Colonic mucosa (tissue), 4 donors: ENCODE measurements at regions not wholly inside any gene's neighbourhood (a gene's known extent, or its start where the extent isn't known, plus 50 kb on each side); places are given as distances from the start of the nearest gene placed in this dataset.
"Not testable (repeated sequence)": the region's sequence is repeated elsewhere in the genome, so short reads cannot be mapped to it uniquely, and the experiment has no call there.

Source experiments
- DNase-seq: peaks from one replicate; pipeline ENCODE4 v3.0.0-alpha.2; 2020
- H3K27ac ChIP-seq: fragments of 200-600 bp; one replicate; pipeline ENCODE4 v1.8.0; 2021
- H3K27me3 ChIP-seq: fragments of 200-600 bp; one replicate; pipeline ENCODE4 v1.8.0; 2021
- H3K36me3 ChIP-seq: fragments of 200-600 bp; one replicate; pipeline ENCODE4 v1.8.0; 2021
- H3K4me1 ChIP-seq: fragments of 200-600 bp; one replicate; pipeline ENCODE4 v1.8.0; 2021; ENCODE audit warnings: mild to moderate bottlenecking
- H3K4me3 ChIP-seq: fragments of 200-600 bp; one replicate; pipeline ENCODE4 v1.8.0; 2021
- H3K9ac ChIP-seq, 2 donors: one replicate each; pipeline ENCODE4 v1.7.0; 2013; ENCODE audit warnings: control low read depth in 2 of 2, low read depth in 2 of 2, low read length in 2 of 2
- H3K9me3 ChIP-seq: fragments of 200-600 bp; one replicate; pipeline ENCODE4 v1.8.0; 2021
- intact Hi-C: fragments of 100-400 bp; cut with DNase I; formaldehyde crosslinking; loops from one replicate; pipeline ENCODE4 v1.14.1; 2022
- TF ChIP-seq, protein P1 (sequence below): fragments of 200-600 bp; IDR thresholded peaks from one replicate; pipeline ENCODE4 v1.8.0; 2022; ENCODE audit warnings: antibody characterized with exemption, mild to moderate bottlenecking
- donor health status: healthy.
- donor health status: DM: no; HTN: no; CAD: no.
- donor health status: DM: no; HTN: no; CAD: no.

DNA sequence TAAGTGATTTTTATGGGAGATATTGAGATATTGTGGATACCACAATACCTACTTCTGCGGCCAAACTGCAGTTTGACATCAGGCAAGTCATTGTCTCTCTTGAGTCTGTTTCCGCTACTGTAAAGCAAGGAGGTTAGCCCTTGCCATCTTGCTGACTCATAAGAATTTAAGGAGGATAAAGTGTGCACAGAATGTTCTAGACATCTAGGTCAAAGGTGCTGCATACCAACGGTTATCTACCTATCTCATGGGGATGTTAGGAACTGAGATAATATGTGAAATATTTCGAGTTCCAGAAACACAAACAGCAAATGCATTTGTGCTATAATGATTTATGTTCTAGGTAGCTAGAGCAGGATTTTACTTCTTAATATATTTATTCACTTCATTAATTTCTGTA is 211.5 kb upstream of the NR3C2 start:
- intact Hi-C loops, result no loop called here
- H3K27me3 ChIP-seq, result no peaks in the 10 kb centered on the region
- no peak overlapping the region for H3K4me3 ChIP-seq
- H3K9me3 ChIP-seq, result no peaks in the 10 kb centered on the region
- no peak overlapping the region for H3K27ac ChIP-seq
- H3K36me3 ChIP-seq, result no peaks in the 10 kb centered on the region
- TF ChIP-seq, protein P1, sequence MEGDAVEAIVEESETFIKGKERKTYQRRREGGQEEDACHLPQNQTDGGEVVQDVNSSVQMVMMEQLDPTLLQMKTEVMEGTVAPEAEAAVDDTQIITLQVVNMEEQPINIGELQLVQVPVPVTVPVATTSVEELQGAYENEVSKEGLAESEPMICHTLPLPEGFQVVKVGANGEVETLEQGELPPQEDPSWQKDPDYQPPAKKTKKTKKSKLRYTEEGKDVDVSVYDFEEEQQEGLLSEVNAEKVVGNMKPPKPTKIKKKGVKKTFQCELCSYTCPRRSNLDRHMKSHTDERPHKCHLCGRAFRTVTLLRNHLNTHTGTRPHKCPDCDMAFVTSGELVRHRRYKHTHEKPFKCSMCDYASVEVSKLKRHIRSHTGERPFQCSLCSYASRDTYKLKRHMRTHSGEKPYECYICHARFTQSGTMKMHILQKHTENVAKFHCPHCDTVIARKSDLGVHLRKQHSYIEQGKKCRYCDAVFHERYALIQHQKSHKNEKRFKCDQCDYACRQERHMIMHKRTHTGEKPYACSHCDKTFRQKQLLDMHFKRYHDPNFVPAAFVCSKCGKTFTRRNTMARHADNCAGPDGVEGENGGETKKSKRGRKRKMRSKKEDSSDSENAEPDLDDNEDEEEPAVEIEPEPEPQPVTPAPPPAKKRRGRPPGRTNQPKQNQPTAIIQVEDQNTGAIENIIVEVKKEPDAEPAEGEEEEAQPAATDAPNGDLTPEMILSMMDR, result no peak
- H3K4me1 ChIP-seq, result no peaks in the 10 kb centered on the region
- no peak for DNase-seq
- H3K9ac ChIP-seq, result no peak overlapping the region

DNA sequence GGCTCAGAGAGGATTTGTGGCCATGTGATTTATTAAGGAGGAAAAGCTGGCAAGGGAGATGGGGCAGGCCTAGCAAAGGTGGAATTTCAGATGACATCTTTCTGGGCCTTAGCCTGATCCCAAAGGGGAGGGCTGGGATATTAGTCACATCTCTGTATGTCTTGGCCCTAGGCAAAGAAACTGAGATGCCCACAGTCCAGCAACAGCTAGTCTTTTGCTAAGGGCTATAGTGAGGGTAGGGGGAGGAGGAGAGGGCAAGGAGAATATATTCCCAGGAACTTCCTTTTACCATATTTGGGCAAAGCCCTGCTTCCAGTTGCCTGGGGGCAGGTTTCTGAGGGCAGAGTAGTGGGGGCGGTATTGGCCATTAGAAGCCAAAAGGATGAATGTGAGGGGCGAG is 209.8 kb upstream of the NR3C2 start:
- Histone ChIP-seq H3K4me3 (no peak overlapping the region), H3K9ac (no peak overlapping the region), H3K27me3 (no peaks in the 10 kb centered on the region), H3K9me3 (no peaks in the 10 kb centered on the region), H3K27ac (no peak overlapping the region), H3K36me3 (no peaks in the 10 kb centered on the region), H3K4me1 (no peaks in the 10 kb centered on the region)
- TF ChIP-seq, protein P1, result no peak
- no peak for DNase-seq
- intact Hi-C loops, result no loop called here

DNA sequence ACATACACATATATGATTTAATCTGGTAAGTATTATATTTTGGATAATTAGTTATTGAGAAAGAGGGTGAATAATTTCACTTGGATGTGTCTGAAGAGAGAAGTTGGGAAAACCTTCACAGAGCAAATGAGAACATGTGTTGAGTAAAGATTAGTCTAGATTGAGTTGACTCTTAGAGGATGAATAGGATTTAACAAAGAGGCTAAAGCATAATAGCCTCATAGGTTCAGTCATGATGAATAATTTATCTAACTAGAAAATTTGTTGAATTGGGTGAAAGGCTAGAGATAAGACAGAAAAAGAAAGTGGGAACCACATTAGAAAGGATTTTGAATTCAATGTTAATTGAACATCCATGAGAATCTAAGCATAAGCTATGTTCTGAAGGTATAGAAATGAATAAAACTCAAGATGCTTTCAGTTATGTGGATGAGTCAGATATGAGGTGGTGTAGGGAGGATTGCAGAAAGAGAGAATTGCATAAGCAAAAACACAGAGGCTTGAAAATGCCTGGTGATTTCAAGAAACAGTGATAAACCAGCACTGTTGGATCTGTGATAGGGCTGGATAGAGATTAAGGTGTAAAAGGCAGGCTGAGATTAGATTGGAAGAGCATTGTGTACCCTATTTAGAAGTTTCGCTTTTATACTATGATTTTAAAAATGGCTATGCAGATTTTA is 207.6 kb upstream of the NR3C2 start:
- Histone ChIP-seq H3K27ac (no peak overlapping the region), H3K9ac (no peak overlapping the region), H3K9me3 (no peaks in the 10 kb centered on the region), H3K27me3 (no peaks in the 10 kb centered on the region), H3K4me1 (no peaks in the 10 kb centered on the region), H3K36me3 (no peaks in the 10 kb centered on the region), H3K4me3 (no peak overlapping the region)
- DNase-seq, result no peak
- TF ChIP-seq, protein P1, result no peak
- intact Hi-C loops, result no loop called here

DNA sequence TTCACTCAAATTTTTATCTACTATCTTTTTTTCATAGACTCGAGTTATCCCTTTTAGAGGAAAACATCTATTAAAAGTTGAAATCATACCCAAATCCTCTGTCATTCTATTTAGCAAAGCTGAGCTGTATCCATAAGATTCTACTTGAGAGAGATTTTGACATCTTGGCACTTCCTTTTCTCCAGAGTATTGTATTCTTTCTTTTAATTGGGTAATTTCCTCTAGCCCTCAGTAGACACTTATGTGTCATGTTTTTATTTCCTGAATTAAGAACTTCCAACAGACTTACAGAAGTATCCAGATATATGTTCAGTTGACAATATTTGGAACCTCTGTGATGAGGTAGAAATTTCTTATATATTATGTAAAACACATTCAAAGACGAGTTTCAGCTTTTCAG is 201.6 kb upstream of the NR3C2 start:
- TF ChIP-seq, protein P1, result no peak
- no peaks in the 10 kb centered on the region for H3K27me3 ChIP-seq
- intact Hi-C loops, result no loop called here

DNA sequence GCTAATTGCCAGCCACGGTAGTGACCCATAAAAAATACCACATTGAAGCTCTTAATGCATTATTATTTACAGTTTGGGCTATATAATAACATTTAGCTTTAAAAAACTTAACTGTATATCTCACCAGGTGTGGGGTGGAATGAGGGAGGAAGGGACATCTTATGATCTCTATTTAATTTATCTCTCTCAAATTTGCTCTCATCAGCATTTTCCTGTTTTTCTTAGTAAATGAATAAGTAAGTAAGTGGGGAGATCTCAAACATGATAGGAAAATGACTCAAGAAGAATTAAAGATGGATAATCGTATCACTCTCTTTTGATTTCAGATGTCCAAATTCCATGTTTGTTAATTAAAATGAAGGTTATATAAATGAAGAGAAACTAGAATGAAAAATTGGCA is 200.7 kb upstream of the NR3C2 start:
- H3K9me3 ChIP-seq, result no peaks in the 10 kb centered on the region
- TF ChIP-seq, protein P1, result no peak

More for the DNA sequence above, 201.6 kb upstream of the NR3C2 start:
- no peak overlapping the region for H3K27ac ChIP-seq
- H3K9ac ChIP-seq, result no peak overlapping the region
- no peaks in the 10 kb centered on the region for H3K4me1 ChIP-seq
- DNase-seq, result no peak
- H3K4me3 ChIP-seq, result no peak overlapping the region
- H3K36me3 ChIP-seq, result no peaks in the 10 kb centered on the region
- H3K9me3 ChIP-seq, result no peaks in the 10 kb centered on the region

DNA sequence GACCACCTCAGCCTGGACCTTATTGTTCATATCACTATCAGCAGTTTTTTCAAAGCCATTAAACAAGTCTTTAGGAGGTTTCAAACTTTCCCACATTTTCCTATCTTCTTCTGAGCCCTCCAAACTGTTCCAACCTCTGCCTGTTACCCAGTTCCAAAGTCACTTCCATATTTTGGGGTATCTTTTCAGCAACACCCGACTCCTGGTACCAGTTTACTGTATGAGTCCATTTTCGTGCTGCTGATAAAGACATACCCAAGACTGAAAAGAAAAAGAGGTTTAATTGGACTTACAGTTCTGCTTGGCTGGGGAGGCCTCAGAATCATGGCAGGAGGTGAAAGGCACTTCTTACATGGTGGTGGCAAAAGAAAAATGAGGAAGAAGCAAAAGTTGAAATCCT is 195.9 kb upstream of the NR3C2 start:
- H3K4me3 ChIP-seq, DNase-seq, H3K9me3 ChIP-seq, H3K27me3 ChIP-seq, intact Hi-C loops, H3K36me3 ChIP-seq, H3K4me1 ChIP-seq, H3K27ac ChIP-seq, H3K9ac ChIP-seq: not testable (repeated sequence)

More for the DNA sequence above, 200.7 kb upstream of the NR3C2 start:
- H3K27me3 ChIP-seq, result no peaks in the 10 kb centered on the region
- intact Hi-C loops, result no loop called here
- no peaks in the 10 kb centered on the region for H3K36me3 ChIP-seq
- no peak overlapping the region for H3K27ac ChIP-seq
- no peak overlapping the region for H3K4me3 ChIP-seq
- H3K4me1 ChIP-seq, result no peaks in the 10 kb centered on the region
- H3K9ac ChIP-seq, result no peak overlapping the region
- no peak for DNase-seq

DNA sequence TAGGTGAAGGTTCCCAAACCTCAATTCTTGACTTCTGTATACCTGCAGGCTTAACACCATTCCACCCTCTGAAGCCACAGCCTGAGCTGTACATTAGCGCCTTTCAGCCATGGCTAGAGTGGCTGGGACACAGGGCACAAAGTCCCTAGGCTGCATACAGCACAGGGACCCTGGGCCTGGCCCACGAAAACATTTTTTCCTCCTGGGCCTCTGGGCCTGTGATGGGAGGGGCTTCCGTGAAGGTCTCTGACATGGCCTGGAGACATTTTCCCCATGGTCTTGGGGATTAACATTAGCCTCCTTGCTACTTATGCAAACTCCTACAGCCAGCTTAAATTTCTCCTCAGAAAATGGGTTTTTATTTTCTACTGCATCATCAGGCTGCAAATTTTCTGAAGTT is 195.2 kb upstream of the NR3C2 start:
- H3K9me3 ChIP-seq, H3K4me3 ChIP-seq, H3K36me3 ChIP-seq, H3K9ac ChIP-seq, H3K4me1 ChIP-seq, intact Hi-C loops, DNase-seq, H3K27me3 ChIP-seq, H3K27ac ChIP-seq: not testable (repeated sequence)
